GM19328 (cell line): ENCODE measurements at regions not wholly inside any gene's neighbourhood (a gene's known extent, or its start where the extent isn't known, plus 50 kb on each side); places are given as distances from the start of the nearest gene placed in this dataset.

ENCODE experiments used
- ATAC-seq: cut with Tn5 transposase; IDR thresholded peaks from one replicate; pipeline ENCODE4 v1.9.1; 2021; ENCODE audit warnings: mild to moderate bottlenecking, moderate library complexity; ENCODE audit not compliant: unreplicated experiment

- no peak for ATAC-seq
Observed at GRCh38 chr5:152271420-152271819, 133.7 kb downstream of the NMUR2 start.

DNA sequence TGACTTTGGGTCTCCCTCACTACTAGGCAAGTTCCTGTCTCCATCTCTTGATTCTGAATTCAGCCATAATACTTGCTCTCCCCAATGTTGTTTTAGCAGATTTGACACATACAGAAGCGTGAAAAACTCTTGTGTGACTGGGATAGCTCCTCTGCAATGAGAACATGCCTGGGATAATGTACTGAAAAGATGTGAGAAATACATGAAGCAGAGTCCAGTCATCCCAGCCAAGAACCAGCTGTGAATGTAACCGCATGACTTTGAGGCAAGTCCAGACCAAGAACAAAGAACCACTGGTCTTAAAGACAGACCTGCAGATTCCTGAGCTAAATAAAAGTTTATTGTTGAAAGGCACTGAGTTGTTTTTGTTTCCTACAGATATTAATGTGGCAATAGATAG lies 135.0 kb downstream of the NMUR2 start:
- ATAC-seq: no peak

DNA sequence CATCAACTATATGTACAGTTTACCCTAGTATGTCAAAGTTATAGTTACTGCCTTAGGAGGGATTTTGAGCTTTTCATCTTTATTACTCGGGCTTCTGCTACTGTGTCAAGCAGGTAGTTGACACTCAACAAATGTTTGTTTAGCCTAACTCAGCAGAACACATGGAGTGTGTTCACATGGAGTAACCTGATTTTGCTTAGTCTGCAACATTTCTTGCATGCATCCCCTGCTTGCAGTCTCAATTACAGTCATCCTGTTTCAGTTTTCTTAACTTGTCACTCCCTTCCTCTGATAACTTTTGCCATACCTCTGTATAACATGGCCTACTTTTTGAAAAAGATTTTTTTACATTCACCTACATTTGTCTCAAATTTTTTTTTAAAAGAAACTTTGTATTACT lies 135.5 kb downstream of the NMUR2 start:
- no peak for ATAC-seq

DNA sequence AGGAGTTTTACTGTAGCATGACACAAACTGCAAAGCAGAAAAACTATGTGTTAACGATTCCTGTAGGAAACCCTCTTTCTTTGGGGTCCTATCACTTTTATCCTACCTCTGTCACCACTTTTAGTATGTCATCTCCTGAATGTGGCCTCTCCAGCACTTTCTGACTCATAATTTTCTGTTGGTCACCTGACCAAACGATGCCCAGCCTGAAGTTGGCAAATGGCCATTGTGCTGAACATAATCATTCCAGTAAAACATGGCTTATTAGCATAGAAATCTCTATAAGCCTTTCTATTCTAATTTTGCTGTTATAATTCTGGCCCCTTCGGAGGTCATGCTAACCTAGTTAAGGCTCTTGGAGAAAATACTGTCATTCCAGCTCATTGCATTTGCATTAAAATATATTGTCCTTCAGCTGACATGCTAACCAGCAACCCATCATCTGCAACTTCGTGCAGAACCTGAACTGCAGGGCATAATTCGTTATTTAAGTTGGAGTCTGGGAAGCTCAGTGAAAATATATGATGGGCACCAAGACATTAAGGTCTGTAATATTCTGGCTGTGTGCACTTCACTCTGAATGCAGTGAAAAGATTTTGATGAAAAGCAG lies 140.3 kb downstream of the NMUR2 start:
- no peak for ATAC-seq

- ATAC-seq: no peak
Observed at GRCh38 chr5:152262667-152263066, 142.4 kb downstream of the NMUR2 start.

DNA sequence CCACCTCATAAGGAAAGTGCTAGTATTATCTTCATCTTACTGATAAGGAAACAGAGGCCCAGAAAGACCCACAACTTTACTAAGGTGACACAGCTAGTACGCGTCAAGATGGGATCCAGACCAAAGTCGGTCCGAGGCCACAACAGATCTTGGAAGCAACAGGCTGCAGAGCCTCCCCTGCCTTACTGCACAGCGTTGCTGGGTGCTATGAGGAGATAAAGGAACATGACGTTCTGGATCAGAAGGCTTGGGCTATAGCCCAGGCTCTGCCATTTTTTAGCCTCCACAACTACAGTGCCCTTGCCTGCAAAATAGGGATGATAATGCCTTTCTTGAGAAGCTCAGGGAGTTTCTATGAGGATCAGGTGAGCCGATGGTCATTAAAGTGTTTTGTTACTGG lies 144.1 kb downstream of the NMUR2 start:
- no peak for ATAC-seq

DNA sequence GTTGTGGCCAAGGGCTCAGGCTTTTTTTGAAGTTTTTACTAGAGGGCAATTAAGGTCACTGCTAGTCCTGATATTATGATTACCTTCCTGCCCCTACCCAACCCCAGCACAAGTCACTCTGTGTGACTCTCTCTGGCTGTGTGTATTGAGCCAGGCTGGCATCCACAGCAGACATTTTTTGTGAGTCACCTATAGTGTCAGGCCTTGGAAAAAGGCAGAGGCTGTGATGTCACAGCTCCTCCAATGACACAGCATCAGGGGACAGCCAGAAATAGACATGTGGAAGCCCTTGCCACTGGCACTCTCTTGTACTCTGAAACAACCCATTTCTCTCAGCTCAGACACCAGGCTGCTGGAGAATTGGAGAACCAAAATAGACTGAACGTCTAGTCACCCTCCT lies 145.4 kb downstream of the NMUR2 start:
- ATAC-seq: no peak

GRCh38 chr5:152256580-152256979 lies 148.5 kb downstream of the NMUR2 start:
- no peak for ATAC-seq

DNA sequence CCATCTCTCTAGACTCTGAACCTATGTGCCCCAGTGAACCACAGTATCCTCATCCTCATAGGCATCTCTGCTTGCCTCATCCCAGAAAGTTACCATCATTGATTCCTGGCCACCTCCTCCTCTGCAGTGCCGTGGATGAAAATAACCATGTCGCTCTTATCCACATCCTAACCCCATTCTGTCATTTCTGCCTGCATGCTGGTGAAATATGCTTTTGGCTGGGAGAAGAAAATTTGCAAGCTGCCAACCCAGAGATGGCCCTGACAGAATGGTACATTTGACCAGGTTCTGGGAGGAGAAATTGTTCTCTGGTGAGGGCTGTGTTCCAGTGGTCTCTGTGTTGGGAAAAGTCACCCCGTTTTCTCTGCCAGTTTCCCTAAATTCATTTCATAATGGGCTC lies 149.7 kb downstream of the NMUR2 start:
- ATAC-seq: no peak

GRCh38 chr5:152247850-152248385 lies 157.2 kb downstream of the NMUR2 start:
- no peak for ATAC-seq

GRCh38 chr5:152246401-152246800 lies 158.7 kb downstream of the NMUR2 start:
- no peak for ATAC-seq

GRCh38 chr5:152237531-152237930 lies 167.5 kb downstream of the NMUR2 start:
- no peak for ATAC-seq

GRCh38 chr5:152226191-152226590 lies 178.9 kb downstream of the NMUR2 start:
- no peak for ATAC-seq

- ATAC-seq: no peak
Observed at GRCh38 chr5:152221721-152222629, 183.1 kb downstream of the NMUR2 start.

DNA sequence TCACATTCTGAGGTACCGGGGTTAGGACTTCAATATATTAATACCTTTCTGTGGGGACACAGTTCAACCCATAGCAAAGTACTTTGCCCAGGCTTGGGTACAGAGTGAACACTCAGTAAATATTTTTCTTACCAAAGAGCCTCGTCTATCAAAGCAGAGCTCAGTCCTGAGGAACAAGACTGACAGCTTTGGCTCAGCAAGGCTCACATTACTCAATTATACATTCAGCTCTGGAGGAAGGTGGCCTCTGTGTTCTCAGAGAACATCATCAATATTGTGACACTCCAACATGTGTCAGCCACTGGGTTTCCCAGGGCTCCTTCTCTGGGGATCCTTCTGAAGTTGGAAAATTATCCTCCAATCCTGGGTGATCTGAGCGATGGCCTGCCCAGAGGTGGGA lies 186.4 kb downstream of the NMUR2 start:
- no peak for ATAC-seq

DNA sequence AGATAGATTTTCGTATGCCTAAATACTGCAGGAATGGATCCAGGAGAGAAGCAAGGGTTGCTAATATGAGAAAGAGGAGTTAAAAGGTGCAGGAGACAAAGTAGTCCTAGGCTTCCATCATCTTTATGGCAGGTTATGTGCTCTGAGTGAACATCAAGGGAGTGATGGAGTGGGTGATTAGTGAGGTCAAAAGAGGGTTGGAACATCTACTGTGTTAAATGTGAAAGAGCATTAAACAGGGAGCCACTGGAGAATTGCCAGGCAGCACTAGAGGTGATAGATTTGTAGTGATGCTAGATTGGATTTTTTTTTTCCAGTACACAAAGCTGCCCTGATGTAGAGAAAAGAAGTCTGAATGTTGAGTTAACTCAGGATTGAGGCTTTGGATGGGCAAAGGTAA lies 199.3 kb downstream of the NMUR2 start:
- ATAC-seq: no peak

- no peak for ATAC-seq
Observed at GRCh38 chr5:152202321-152202720, 202.8 kb downstream of the NMUR2 start.

GRCh38 chr5:152193391-152194107 lies 211.5 kb downstream of the NMUR2 start:
- no peak for ATAC-seq

DNA sequence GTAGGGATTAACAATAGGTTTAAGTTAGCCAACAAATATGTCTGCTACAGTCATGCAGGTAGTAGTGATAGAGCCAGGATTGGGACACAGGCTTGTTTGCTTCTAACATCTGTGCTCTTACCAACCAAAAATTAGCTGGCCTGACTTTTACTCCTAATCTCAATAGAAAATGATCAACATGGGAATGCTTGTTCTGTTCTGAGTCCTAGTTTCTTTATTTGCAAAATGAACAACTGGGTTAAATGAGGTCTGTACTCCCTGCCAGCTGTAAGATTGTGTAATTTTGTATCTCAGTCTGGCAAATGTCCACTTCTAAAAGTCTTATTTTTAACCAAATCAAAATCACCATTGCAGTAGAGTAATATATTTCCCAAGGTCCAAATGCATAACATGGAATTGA lies 216.8 kb downstream of the NMUR2 start:
- no peak for ATAC-seq

DNA sequence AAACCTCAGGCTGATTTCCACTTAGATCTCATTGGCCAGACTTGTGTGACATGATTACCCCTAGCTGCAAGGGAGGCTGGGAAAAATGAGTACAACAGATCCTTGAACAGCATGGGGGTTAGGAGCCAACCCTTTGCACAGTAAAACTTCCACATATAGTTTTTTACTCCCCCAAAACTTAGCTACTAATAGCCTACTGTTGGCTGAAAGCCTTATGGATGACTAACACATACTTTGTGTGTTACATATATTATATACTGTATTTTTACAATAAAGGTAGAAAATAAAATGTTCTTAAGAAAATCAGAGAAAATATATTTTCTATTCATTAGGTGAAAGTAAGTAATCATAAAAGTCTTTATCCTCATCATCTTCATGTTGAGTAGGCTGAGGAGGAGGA lies 217.4 kb downstream of the NMUR2 start:
- ATAC-seq: no peak

- no peak for ATAC-seq
Observed at GRCh38 chr5:152185547-152186245, 219.4 kb downstream of the NMUR2 start.
